ENCODE measurements at regions not wholly inside any gene's neighbourhood (a gene's known extent, or its start where the extent isn't known, plus 50 kb on each side); places are given as distances from the start of the nearest gene placed in this dataset.

DNA sequence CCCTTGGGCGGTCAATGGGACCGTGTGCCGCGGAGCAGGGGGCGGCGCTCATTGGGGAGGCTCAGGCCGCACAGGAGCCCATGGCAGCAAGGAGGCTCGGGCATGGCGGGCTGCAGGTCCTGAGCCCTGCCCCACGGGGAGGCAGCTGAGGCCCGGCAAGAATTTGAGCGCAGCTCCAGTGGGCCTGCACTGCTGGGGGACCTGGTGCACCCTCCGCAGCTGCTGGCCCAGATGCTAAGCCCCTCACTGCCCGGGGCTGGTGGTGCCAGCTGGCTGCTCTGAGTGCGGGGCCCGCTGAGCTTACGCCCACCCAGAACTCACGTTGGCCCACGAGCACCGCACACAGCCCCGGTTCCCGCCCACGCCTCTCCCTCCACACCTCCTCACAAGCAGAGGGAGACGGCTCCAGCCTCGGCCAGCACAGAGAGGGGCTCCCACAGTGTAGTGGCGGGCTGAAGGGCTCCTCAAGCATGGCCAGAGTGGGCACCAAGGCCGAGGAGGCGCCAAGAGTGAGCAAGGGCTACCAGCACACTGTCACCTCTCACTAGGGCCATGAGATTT lies 141.1 kb upstream of the OR13F1 start:
- TF ChIP-seq POLR2A (IDR thresholded peaks at IDR 0.05) = no peak
- TF ChIP-seq, protein P1, sequence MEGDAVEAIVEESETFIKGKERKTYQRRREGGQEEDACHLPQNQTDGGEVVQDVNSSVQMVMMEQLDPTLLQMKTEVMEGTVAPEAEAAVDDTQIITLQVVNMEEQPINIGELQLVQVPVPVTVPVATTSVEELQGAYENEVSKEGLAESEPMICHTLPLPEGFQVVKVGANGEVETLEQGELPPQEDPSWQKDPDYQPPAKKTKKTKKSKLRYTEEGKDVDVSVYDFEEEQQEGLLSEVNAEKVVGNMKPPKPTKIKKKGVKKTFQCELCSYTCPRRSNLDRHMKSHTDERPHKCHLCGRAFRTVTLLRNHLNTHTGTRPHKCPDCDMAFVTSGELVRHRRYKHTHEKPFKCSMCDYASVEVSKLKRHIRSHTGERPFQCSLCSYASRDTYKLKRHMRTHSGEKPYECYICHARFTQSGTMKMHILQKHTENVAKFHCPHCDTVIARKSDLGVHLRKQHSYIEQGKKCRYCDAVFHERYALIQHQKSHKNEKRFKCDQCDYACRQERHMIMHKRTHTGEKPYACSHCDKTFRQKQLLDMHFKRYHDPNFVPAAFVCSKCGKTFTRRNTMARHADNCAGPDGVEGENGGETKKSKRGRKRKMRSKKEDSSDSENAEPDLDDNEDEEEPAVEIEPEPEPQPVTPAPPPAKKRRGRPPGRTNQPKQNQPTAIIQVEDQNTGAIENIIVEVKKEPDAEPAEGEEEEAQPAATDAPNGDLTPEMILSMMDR (IDR thresholded peaks at IDR 0.05 in 4 of 5, conservative IDR thresholded peaks at IDR 0.05 in 1 of 5) = no peak
